ENCODE measurements at regions not wholly inside any gene's neighbourhood (a gene's known extent, or its start where the extent isn't known, plus 50 kb on each side); places are given as distances from the start of the nearest gene placed in this dataset.

DNA sequence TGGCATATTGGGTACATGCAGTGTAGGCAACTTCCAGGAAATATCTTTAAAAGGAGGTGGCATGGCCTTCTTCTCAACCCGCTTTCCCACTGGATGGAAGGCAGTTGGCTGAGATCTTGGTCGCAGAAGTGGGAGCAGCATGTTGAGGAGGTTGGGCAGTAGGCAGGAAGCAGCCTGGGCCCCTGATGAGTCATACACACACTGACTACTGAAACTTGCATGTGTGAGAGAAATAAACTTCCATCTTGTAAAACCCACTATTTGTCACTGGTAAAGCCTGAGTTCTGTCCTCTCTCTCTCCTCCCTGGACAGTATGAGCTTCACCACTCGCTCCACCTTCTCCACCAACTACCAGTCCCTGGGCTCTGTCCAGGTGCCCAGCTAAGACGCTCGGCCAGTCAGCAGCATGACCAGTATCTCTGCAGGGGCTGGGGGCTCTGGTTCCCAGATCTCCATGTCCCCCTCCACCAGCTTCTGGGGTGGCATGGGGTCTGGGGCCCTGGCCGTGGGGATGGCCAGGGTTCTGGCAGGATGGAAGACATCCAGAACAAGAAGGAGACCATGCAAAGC lies 233.8 kb upstream of the SPRED2 start:
- TF ChIP-seq CTCF (tag by site-specific recombination; IDR thresholded peaks at IDR 0.05) (no peak), KLF9 (tag by site-specific recombination; IDR thresholded peaks at IDR 0.05; ENCODE audit: low read depth) (no peak), ZNF514 (tag by site-specific recombination; IDR thresholded peaks at IDR 0.05) (no peak), ZNF449 (tag by site-specific recombination; IDR thresholded peaks at IDR 0.05) (no peak)
